ENCODE measurements at regions not wholly inside any gene's neighbourhood (a gene's known extent, or its start where the extent isn't known, plus 50 kb on each side); places are given as distances from the start of the nearest gene placed in this dataset.
"Not testable (repeated sequence)": the region's sequence is repeated elsewhere in the genome, so short reads cannot be mapped to it uniquely, and the experiment has no call there.

DNA sequence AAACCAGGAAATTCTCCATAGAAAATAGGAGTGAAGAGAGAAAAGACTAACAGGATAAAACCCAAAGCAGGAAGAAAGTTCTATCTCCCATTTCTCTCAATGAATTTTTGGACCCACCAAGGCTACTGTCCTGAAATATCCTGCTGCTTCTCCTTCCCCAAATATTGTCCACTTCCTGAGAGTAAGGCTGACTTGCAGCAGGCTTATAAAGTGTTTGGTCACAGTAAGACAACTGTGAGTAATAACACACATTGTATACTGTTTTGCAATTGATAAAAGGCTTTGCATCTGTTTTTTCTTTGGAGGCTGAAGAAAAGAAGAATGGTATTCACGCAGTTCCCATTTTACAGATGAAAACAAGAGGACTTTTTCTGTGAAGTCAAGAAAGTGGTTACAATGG is 52.8 kb downstream of the FOXD4L6 start:
- DNase-seq (ENCODE audit: low read depth), result not testable (repeated sequence)

DNA sequence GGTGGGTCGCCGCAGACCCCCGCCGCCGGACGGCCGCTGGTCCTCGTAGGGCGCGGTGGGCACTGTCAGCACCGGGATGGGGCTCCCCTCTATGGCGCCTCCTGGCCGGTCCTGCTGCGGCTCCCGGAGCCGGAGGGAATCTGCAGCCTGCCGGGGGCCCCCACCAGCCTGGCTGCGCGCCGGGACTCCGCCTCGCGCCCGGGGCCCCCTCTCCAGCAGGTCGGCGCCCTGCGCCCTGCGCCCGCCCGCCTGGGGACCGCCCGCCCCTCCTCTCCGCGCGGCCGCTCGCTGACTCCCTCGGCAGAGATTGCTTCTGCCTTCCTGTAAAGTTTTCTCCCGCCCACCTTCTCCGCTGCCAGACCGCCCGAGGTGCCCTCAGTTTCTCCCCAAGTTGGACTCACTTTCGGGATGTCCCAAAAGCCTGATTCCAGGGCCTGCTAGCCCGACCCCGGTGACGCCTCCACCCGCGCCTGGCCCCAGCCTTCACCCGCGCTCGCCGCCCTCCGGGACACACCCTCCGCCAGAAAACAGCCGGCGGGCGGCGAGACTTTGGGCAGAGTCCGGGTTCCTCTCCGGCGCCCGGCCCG is 54.0 kb downstream of the FOXD4L6 start:
- DNase-seq (ENCODE audit: low read depth), result not testable (repeated sequence)

- DNase-seq (ENCODE audit: low read depth), result not testable (repeated sequence)
Measured at GRCh38 chr9:41073471-41074243, 54.8 kb downstream of the FOXD4L6 start.

- not testable (repeated sequence) for DNase-seq (ENCODE audit: low read depth)
Measured at GRCh38 chr9:41064125-41064795, 64.2 kb downstream of the FOXD4L6 start.

DNA sequence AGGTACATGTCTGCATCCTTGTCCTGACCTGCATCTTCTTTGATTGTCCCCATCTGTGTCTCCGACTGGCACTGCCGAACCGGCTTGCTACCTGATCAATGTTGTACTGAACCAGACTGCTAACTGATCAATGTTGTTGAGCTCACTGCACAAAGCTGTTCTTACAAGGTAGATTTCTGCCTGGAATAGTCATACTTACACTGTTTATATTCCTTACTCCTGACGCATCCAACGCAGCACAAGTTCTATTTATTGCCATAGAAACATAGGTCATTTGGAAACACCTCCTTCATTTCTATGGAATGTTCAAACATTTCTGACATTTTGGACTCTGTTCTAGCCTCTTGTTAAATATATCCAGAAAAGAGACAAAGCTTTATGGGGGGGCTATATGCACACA is 65.2 kb downstream of the FOXD4L6 start:
- DNase-seq (ENCODE audit: low read depth), result not testable (repeated sequence)

- DNase-seq (ENCODE audit: low read depth), result not testable (repeated sequence)
Measured at GRCh38 chr9:41059603-41060002, 68.9 kb downstream of the FOXD4L6 start.

GRCh38 chr9:41053666-41054363 is 74.7 kb downstream of the FOXD4L6 start:
- not testable (repeated sequence) for DNase-seq (ENCODE audit: low read depth)

DNA sequence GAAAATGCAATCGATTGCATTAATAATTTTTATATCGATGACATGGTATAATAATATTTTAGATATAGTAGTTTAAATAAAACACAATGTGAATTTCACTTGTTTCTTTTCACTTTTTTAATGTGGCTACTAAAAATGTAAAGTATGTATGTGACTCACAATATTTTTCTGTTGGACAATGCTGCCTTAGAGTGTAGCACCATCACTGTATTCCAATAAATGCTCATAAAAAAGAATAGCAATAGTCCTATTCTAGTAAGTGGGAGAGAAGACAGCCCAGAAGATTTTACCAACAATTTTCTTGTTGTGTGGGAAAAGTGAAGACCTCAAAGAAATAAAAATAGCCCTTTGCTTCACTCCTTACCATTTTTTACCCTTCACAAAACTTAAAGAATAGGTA is 79.8 kb downstream of the FOXD4L6 start:
- DNase-seq (ENCODE audit: low read depth), result not testable (repeated sequence)

- not testable (repeated sequence) for DNase-seq (ENCODE audit: low read depth)
Measured at GRCh38 chr9:41047792-41048191, 80.7 kb downstream of the FOXD4L6 start.

GRCh38 chr9:41044930-41045329 is 83.6 kb downstream of the FOXD4L6 start:
- not testable (repeated sequence) for DNase-seq (ENCODE audit: low read depth)

GRCh38 chr9:41043433-41043832 is 85.0 kb downstream of the FOXD4L6 start:
- not testable (repeated sequence) for DNase-seq (ENCODE audit: low read depth)

DNA sequence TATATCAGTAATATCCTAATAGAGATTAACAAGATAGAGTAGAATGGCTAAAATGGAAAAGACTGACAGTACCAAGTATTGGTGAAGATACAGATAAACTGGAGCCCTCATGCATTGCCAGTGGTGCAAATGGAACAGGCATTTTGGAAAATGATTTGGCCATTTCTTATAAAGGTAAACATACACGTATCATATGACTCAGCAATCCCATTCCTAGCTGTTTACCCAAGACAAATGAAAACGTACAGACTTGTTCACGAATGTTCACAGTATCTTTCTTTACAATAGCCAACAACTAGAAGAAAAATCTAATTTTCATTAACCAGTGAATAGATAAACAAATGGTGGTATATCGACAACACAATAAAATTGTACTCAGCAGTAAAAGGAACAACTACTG is 86.4 kb downstream of the FOXD4L6 start:
- DNase-seq (ENCODE audit: low read depth), result not testable (repeated sequence)

- DNase-seq (ENCODE audit: low read depth), result not testable (repeated sequence)
Measured at GRCh38 chr9:41040705-41041342, 87.7 kb downstream of the FOXD4L6 start.

GRCh38 chr9:41035276-41035675 is 93.2 kb downstream of the FOXD4L6 start:
- not testable (repeated sequence) for DNase-seq (ENCODE audit: low read depth)

DNA sequence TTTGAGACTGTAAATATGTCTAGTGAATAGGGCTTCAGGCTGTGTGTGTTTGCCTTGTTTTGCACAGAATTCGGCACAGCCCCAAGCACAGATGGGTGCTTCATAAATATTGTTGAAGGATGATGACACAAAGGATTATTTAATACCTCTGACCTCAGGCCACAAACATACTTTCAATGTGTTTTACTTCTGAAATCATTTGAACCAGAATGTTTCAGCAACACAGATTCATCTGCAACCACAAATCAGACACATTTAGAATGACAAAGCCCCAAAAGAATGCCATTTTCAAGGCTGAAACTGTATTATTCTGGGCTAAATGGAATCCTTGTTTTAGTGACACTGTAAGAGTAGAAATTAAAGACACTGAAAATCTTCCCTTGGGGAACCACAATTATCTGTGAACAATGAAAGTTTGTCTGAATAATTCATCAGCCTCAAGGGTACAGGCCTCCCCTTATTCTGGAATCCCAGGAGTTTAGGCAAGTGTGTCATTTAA is 93.7 kb downstream of the FOXD4L6 start:
- DNase-seq (ENCODE audit: low read depth), result not testable (repeated sequence)

DNA sequence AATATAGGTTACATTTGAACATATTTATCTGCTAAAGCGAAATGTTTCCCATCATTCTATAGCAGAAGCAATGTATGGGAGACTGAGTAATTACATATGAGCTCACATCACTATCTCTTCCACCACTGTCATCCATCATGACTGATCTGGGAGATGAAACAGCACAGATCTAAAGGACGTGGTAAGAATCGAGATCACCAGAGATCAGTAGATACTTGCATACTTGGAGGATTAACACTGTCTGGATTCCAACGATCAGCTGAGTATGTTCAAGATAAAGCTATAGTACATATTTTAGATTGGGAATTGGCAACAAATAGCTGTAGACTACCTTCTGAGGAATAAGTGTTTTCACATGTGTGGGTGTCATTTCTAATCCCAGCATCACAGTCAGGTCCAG is 94.6 kb downstream of the FOXD4L6 start:
- not testable (repeated sequence) for DNase-seq (ENCODE audit: low read depth)

GRCh38 chr9:41033360-41033759 is 95.1 kb downstream of the FOXD4L6 start:
- DNase-seq (ENCODE audit: low read depth), result not testable (repeated sequence)

GRCh38 chr9:41026912-41027676 is 101.4 kb downstream of the FOXD4L6 start:
- not testable (repeated sequence) for DNase-seq (ENCODE audit: low read depth)

- DNase-seq (ENCODE audit: low read depth), result not testable (repeated sequence)
Measured at GRCh38 chr9:41022365-41022764, 106.1 kb downstream of the FOXD4L6 start.

DNA sequence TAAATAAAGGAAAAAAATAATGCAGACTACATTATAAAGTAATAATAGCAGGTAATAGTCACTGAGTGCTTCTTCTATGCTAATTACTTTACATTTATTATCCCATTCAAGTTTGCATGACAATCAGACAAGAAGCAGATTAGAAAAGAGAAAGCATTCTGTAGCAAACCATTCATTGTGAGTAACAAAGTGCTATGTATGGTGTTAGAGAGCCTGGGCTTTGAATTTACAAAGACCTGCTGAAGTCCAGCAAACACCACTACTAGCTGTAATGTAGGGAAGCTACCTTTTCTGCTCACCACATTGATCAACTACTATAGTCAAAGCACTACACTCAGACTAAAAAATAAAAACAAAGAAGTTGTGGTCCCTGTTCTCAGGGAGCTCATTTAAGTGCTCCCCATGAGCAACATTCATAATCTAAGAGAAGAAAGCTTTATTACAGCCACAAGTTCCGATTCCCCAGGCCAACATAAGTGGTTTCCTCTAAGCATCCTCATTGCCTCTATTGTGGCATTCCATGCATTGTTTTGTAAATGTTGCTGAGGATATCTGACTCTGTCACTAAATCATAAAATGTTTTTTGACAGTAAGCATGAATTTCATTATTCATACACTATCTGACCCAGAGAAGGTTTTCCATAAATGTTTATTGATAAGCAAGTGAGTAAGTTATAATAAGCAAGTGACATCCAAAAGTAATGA is 108.5 kb downstream of the FOXD4L6 start:
- not testable (repeated sequence) for DNase-seq (ENCODE audit: low read depth)

Measured in stimulated activated CD8-positive, alpha-beta memory T cell treated with anti-CD3 and anti-CD28 coated beads, Interleukin-7, amount 100 ng/mL, for 24 hours (primary cell).